AG04450 (cell line): ENCODE measurements at regions not wholly inside any gene's neighbourhood (a gene's known extent, or its start where the extent isn't known, plus 50 kb on each side); places are given as distances from the start of the nearest gene placed in this dataset.

Experiments
- CTCF ChIA-PET: fragments of 300-600, 350-600 bp; formaldehyde crosslinking; extraction: SDS; loops from one replicate; lab custom pipeline; 2022; ENCODE audit warnings: antibody characterized with exemption, inconsistent platforms; lab: Charles Lee
- POLR2A ChIA-PET: fragments of 350-600 bp; formaldehyde crosslinking; extraction: SDS; loops from one replicate; lab custom pipeline; 2021; ENCODE audit warnings: antibody characterized with exemption, inconsistent platforms; lab: Yijun Ruan, JAX
- DNase-seq: peaks from one replicate; pipeline ENCODE4 v3.0.0-alpha.2; 2011; ENCODE audit warnings: low read depth, low spot score
- H3K27ac ChIP-seq: one replicate; pipeline ENCODE4 v1.5.1; 2012; ENCODE audit warnings: low read depth, low read length, control low read depth
- H3K27me3 ChIP-seq: one replicate; pipeline ENCODE4 v1.6.0; 2012; ENCODE audit warnings: low read length; ENCODE audit not compliant: control insufficient read depth, insufficient read depth
- H3K4me3 ChIP-seq: 2 replicates; pipeline ENCODE4 v1.5.1; 2011; ENCODE audit warnings: mild to moderate bottlenecking, low read depth, low read length, control low read depth
- H3K9me3 ChIP-seq: 2 replicates; pipeline ENCODE4 v1.5.1; 2012; ENCODE audit warnings: low read length; ENCODE audit not compliant: control insufficient read depth, insufficient read depth
- TF ChIP-seq, protein P1 (sequence below): IDR thresholded peaks from 2 replicates; pipeline ENCODE4 v1.5.1; 2011; ENCODE audit warnings: low read depth, low read length, control low read depth, inconsistent platforms

DNA sequence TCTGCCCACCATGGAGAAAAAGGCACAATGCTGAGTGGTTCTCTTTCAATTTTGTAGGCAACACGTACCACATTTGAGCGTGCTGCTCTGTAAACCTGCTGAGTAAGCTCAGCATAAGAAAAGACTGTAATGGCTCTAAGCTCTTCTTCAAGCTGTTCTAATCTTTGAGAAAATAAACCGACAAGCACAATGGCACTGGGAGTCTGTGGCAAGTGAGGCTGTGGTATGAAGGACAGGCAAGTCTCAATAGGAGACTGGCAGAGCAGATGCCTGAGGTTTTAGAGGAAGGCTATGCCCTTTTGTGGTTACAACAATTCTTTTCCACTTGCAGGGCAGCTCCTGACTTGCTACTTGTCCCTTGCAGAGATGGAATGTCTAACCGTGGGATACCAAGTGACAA, 136.7 kb upstream of the EXOC2 start:
- no peak for DNase-seq
- POLR2A ChIA-PET, result no interaction called here
- H3K4me3 ChIP-seq, result no peak overlapping the region
- CTCF ChIA-PET, result no interaction called here
- TF ChIP-seq, protein P1, sequence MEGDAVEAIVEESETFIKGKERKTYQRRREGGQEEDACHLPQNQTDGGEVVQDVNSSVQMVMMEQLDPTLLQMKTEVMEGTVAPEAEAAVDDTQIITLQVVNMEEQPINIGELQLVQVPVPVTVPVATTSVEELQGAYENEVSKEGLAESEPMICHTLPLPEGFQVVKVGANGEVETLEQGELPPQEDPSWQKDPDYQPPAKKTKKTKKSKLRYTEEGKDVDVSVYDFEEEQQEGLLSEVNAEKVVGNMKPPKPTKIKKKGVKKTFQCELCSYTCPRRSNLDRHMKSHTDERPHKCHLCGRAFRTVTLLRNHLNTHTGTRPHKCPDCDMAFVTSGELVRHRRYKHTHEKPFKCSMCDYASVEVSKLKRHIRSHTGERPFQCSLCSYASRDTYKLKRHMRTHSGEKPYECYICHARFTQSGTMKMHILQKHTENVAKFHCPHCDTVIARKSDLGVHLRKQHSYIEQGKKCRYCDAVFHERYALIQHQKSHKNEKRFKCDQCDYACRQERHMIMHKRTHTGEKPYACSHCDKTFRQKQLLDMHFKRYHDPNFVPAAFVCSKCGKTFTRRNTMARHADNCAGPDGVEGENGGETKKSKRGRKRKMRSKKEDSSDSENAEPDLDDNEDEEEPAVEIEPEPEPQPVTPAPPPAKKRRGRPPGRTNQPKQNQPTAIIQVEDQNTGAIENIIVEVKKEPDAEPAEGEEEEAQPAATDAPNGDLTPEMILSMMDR, result no peak
- no peaks in the 10 kb centered on the region for H3K27me3 ChIP-seq
- H3K9me3 ChIP-seq, result peaks cover 6% of the 10 kb centered on the region; the same call in 1 of the 2 replicates
- H3K27ac ChIP-seq, result no peak overlapping the region

DNA sequence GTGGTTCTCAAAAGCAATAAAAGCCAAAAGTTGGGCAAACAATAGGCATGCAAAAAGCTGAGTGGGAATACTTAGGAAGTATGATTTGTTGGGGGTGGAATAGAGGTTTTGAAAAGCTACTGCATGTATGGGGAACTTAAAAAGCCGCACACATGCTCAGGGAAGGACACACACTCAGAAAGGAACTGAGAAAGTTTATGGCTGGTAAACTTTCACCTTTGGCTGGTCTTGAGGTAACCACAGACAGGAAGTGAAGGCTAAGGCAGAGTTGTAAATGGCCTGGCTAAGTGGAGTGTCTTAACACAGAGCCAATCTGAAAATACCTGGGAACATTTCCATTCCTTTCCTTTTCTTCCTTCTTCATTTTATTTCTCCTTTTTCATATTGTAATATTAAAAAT, 134.5 kb upstream of the EXOC2 start:
- TF ChIP-seq, protein P1, result no peak
- DNase-seq, result no peak
- ChIA-PET CTCF (no interaction called here), POLR2A (no interaction called here)
- no peak overlapping the region for H3K27ac ChIP-seq
- H3K9me3 ChIP-seq, result no peaks in the 10 kb centered on the region
- H3K27me3 ChIP-seq, result no peaks in the 10 kb centered on the region
- no peak overlapping the region for H3K4me3 ChIP-seq

DNA sequence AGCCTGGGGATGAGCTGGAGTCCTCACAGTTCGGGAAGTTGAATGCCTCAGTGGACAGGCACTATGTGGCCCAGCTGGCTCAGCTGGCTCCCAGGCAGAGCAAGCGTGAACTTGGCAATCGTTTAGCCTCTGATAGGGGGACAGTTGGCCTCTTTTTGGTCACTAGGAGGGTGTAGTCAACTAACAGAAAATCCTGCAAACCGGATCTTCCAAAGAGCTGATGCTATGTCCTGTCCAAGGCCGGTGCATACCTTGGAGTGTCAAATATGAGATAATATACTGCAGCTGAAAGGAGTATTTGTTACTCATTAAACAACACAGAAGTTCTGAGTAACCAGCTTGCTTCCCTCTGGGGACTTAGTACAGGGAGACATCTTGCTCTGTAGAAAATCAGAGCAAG, 126.2 kb upstream of the EXOC2 start:
- CTCF ChIA-PET, result interaction anchor here (0.7 to 0.9 kb wide), 2 partner anchors 21 to 562 kb away, joined by 3 read pairs; no protein-coding TSS in a partner anchor
- TF ChIP-seq, protein P1, result no peak

DNA sequence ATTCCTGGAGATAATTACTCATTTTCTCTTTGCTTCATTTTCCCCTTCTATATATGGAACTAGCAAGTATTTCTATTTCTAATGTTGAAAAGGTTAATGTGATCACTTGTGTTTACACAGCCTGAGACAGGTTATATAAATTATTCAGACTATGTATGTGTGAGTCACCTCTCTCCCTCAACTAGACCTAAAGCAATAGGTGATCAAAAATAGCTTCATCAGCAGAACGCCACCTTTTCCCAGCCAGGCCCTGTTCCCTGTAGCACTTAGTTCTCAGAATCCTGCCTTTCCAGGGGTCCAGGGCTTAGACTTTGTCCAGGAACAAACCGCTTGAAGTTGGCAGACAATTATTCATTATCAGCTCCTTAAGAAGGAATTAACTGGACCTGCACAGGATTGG, 125.3 kb upstream of the EXOC2 start:
- Histone ChIP-seq H3K9me3 (no peaks in the 10 kb centered on the region), H3K27me3 (no peaks in the 10 kb centered on the region), H3K4me3 (no peak overlapping the region), H3K27ac (no peak overlapping the region)
- POLR2A ChIA-PET, result no interaction called here
- DNase-seq, result no peak
- CTCF ChIA-PET, result interaction anchor here (0.7 kb wide), 1 partner anchor 563 kb away, joined by 3 read pairs; no protein-coding TSS in a partner anchor
- TF ChIP-seq, protein P1, result no peak

More for the DNA sequence above, 126.2 kb upstream of the EXOC2 start:
- Histone ChIP-seq H3K27me3 (no peaks in the 10 kb centered on the region), H3K27ac (no peak overlapping the region), H3K9me3 (no peaks in the 10 kb centered on the region), H3K4me3 (no peak overlapping the region)
- no peak for DNase-seq
- POLR2A ChIA-PET, result no interaction called here

DNA sequence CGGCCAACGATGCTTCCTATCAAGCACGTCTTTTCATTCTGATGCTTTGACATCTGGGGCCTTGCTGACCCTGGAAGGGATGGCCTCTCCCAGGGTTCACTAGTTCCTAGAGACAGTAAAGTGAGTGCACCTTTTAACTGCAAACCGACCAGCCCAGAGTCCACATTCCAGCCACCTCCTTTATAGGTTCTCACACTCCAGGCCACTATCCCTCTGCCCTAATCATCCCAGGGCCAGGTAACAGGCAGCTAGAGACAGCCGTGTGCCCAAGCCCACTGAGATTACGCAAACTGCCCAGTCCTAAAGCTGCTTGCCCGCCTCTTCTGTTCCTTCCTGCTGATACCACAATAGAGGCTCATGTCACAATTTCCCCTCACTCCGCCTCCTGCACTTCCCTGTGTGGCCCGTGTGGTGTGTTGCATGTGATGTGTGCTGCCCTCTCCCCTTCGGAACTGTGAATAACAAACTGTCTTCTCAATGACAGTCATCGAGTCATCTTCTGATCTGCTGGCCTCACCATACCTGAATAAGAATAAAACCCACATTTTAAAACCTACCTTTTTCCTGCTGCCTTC, 123.7 kb upstream of the EXOC2 start:
- CTCF ChIA-PET, result no interaction called here
- POLR2A ChIA-PET, result no interaction called here
- Histone ChIP-seq H3K27ac (no peak overlapping the region), H3K27me3 (no peaks in the 10 kb centered on the region), H3K9me3 (no peaks in the 10 kb centered on the region), H3K4me3 (no peak overlapping the region)
- no peak for DNase-seq
- TF ChIP-seq, protein P1, result no peak
